IMR-90 (cell line): ENCODE measurements at regions not wholly inside any gene's neighbourhood (a gene's known extent, or its start where the extent isn't known, plus 50 kb on each side); places are given as distances from the start of the nearest gene placed in this dataset.
A peak's percentile ranks its signal among the peaks of the same experiment; 100 is the strongest.

ENCODE experiments used
- ATAC-seq: fragments of 200-7000 bp; cut with Tn5 transposase; 2 replicates; pipeline ENCODE4 v1.9.1; 2020; ENCODE audit warnings: low read depth, mild to moderate bottlenecking, moderate library complexity
- BruUV-seq: library from RNA; stranded (reverse); fragments of 400-500 nt; replicated peaks from 2 replicates; lab custom pipeline; 2021; lab: Mats Ljungman, UMichigan
- CTCF ChIA-PET: fragments of 300-600 bp; formaldehyde crosslinking; extraction: SDS; loops from one replicate; lab custom pipeline; 2021; ENCODE audit warnings: antibody characterized with exemption; lab: Yijun Ruan, JAX
- POLR2A ChIA-PET: fragments of 300-600 bp; sonication (Branson Sonifier 250); formaldehyde crosslinking; loops from one replicate; lab custom pipeline; 2022; ENCODE audit warnings: antibody characterized with exemption; ENCODE audit not compliant: unreplicated experiment; lab: Charles Lee
- DNase-seq: peaks from one replicate; pipeline ENCODE4 v3.0.0; 2013
- H2AFZ ChIP-seq: replicated peaks from 2 replicates; pipeline ENCODE3; 2013; ENCODE audit warnings: low read length, mild to moderate bottlenecking; ENCODE audit not compliant: poor library complexity
- H2AK5ac ChIP-seq: 2 replicates; pipeline ENCODE4 v1.6.1; 2013; ENCODE audit warnings: low read depth, low read length, inconsistent platforms
- H2AK9ac ChIP-seq: replicated peaks from 2 replicates; pipeline ENCODE3; 2013; ENCODE audit warnings: mild to moderate bottlenecking, low read depth, low read length, moderate library complexity; ENCODE audit not compliant: poor library complexity
- H2BK120ac ChIP-seq: 2 replicates; pipeline ENCODE4 v1.6.1; 2013; ENCODE audit warnings: low read depth, low read length, inconsistent platforms
- H2BK15ac ChIP-seq: 3 replicates; pipeline ENCODE4 v1.6.1; 2013; ENCODE audit warnings: low read depth, low read length, inconsistent platforms
- H2BK20ac ChIP-seq: 2 replicates; pipeline ENCODE4 v1.6.1; 2013; ENCODE audit warnings: low read depth, mild to moderate bottlenecking, inconsistent platforms, low read length, moderate library complexity
- H2BK5ac ChIP-seq: 2 replicates; pipeline ENCODE4 v1.6.1; 2013; ENCODE audit warnings: mild to moderate bottlenecking, low read depth, low read length, inconsistent platforms; ENCODE audit not compliant: poor library complexity, severe bottlenecking
- H3K14ac ChIP-seq: replicated peaks from 2 replicates; pipeline ENCODE4 v1.6.1; 2013; ENCODE audit warnings: low read depth, low read length, inconsistent platforms
- H3K18ac ChIP-seq: 2 replicates; pipeline ENCODE4 v1.6.1; 2013; ENCODE audit warnings: low read depth, low read length, control low read depth
- H3K23ac ChIP-seq: 2 replicates; pipeline ENCODE4 v1.6.1; 2013; ENCODE audit warnings: low read depth, low read length, inconsistent platforms
- H3K27ac ChIP-seq: 2 replicates; pipeline ENCODE4 v1.5.1; 2013; ENCODE audit warnings: mild to moderate bottlenecking, control low read depth, low read length; ENCODE audit not compliant: insufficient read depth
- H3K27me3 ChIP-seq: 2 replicates; pipeline ENCODE4 v1.6.1; 2013; ENCODE audit warnings: low read length; ENCODE audit not compliant: control insufficient read depth, insufficient read depth
- H3K36me3 ChIP-seq: 2 replicates; pipeline ENCODE4 v1.6.1; 2013; ENCODE audit warnings: low read length, mixed read lengths; ENCODE audit not compliant: control insufficient read depth, insufficient read depth
- H3K4ac ChIP-seq: 2 replicates; pipeline ENCODE4 v1.6.1; 2013; ENCODE audit warnings: low read depth, low read length, inconsistent platforms
- H3K4me1 ChIP-seq: 2 replicates; pipeline ENCODE4 v1.6.1; 2013; ENCODE audit warnings: low read length, mixed read lengths; ENCODE audit not compliant: control insufficient read depth, insufficient read depth
- H3K4me2 ChIP-seq: 2 replicates; pipeline ENCODE4 v1.6.1; 2013; ENCODE audit warnings: low read depth, mild to moderate bottlenecking, control low read depth, low read length, moderate library complexity
- H3K4me3 ChIP-seq: 2 replicates; pipeline ENCODE4 v1.5.1; 2013; ENCODE audit warnings: low read depth, mild to moderate bottlenecking, control low read depth, low read length, moderate library complexity; ENCODE audit not compliant: insufficient read depth
- H3K56ac ChIP-seq: 2 replicates; pipeline ENCODE4 v1.6.1; 2013; ENCODE audit warnings: low read length, inconsistent platforms; ENCODE audit not compliant: insufficient read depth; ENCODE audit errors: extremely low read depth
- H3K79me1 ChIP-seq, 2 experiments: 2 replicates each; pipeline ENCODE4 v1.6.1; 2013; ENCODE audit warnings: low read length in 2 of 2, inconsistent platforms in 1 of 2, low read depth in 1 of 2
- H3K9ac ChIP-seq: 2 replicates; pipeline ENCODE4 v1.6.1; 2013; ENCODE audit warnings: low read depth, low read length, control low read depth
- H3K9me1 ChIP-seq: 2 replicates; pipeline ENCODE4 v1.6.1; 2013; ENCODE audit warnings: low read length, inconsistent platforms; ENCODE audit not compliant: insufficient read depth
- H3K9me3 ChIP-seq: 2 replicates; pipeline ENCODE4 v1.6.1; 2013; ENCODE audit warnings: low read length; ENCODE audit not compliant: control insufficient read depth, insufficient read depth
- H4K20me1 ChIP-seq: 2 replicates; pipeline ENCODE4 v1.6.1; 2013; ENCODE audit warnings: low read length, inconsistent platforms; ENCODE audit not compliant: insufficient read depth
- H4K5ac ChIP-seq: 2 replicates; pipeline ENCODE4 v1.6.1; 2013; ENCODE audit warnings: mild to moderate bottlenecking, low read depth, low read length, control low read depth
- H4K8ac ChIP-seq, 2 experiments: 2 replicates each; pipeline ENCODE4 v1.6.1; 2013; ENCODE audit warnings: low read depth in 2 of 2, low read length in 2 of 2, control low read depth in 1 of 2, inconsistent platforms in 1 of 2
- H4K91ac ChIP-seq: 2 replicates; pipeline ENCODE4 v1.6.1; 2013; ENCODE audit warnings: low read depth, low read length, inconsistent platforms; ENCODE audit not compliant: insufficient read depth
- BHLHE40 ChIP-seq: fragments of 150-350 bp; IDR thresholded peaks from 2 replicates; pipeline ENCODE4 v1.6.1; 2016; ENCODE audit warnings: mild to moderate bottlenecking, low read depth, low read length
- CEBPB ChIP-seq: IDR thresholded peaks from 2 replicates; pipeline ENCODE4 v1.6.1; 2012; ENCODE audit warnings: low read depth, low read length, improper control_type of control experiment
- WGBS, 2 experiments: methylation state at CpG; one replicate each; pipeline versions ENCODE4 v1.1.5 to v1.1.7; 2013; ENCODE audit warnings: missing lambda C conversion rate in 2 of 2; ENCODE audit not compliant: insufficient read length in 1 of 2; ENCODE audit errors: extremely low coverage in 2 of 2; 5-methylcytosine and 5-hydroxymethylcytosine counted together
- dilution Hi-C: fragments of 300-500 bp; cut with HindIII; formaldehyde crosslinking; loops from one replicate; pipeline ENCODE4 v1.14.3; 2018; ENCODE audit warnings: low sequenced_read_pairs; ENCODE audit not compliant: unreplicated experiment
- in situ Hi-C: fragments of 300-500 bp; cut with MboI; formaldehyde crosslinking; loops from 3 replicates; pipeline ENCODE4 v1.14.3; 2019; ENCODE audit warnings: low sequenced_read_pairs, inconsistent platforms, mixed read lengths
- intact Hi-C: fragments of 100-400 bp; cut with micrococcal nuclease; formaldehyde crosslinking; loops from 2 replicates; pipeline ENCODE4 v1.10.0; 2022

GRCh38 chr2:223654384-223654915, 52.3 kb upstream of the SCG2 start:
- ATAC-seq: peak; percentile 53; the same call in 1 of the 2 replicates
- CTCF ChIA-PET: interaction anchor here (0.6 kb wide), 1 partner anchor 9 kb away, joined by 3 read pairs; no protein-coding TSS in a partner anchor

More at GRCh38 chr2:223654384-223654915, 52.3 kb upstream of the SCG2 start:
- H3K4me2 ChIP-seq: no peak overlapping the region
- DNase-seq: peak; percentile 77
- POLR2A ChIA-PET: no interaction called here
- no peak overlapping the region for H2BK15ac ChIP-seq
- H2BK5ac ChIP-seq: no peak overlapping the region
- H3K56ac ChIP-seq: peak overlapping the region; percentile 14; the same call in 1 of the 2 replicates
- no peak overlapping the region for H2BK20ac ChIP-seq
- dilution Hi-C loops: no loop called here
- no peaks in the 10 kb centered on the region for H3K27me3 ChIP-seq
- no peaks in the 10 kb centered on the region for H4K20me1 ChIP-seq
- TF ChIP-seq CEBPB (peak; percentile 61), BHLHE40 (no peak)
- peaks cover 2% of the 10 kb centered on the region; the same call in 1 of the 2 replicates for H3K4me1 ChIP-seq
- H3K23ac ChIP-seq: no peak overlapping the region
- H3K4ac ChIP-seq: no peak overlapping the region
- H3K9me1 ChIP-seq: no peaks in the 10 kb centered on the region
- no peak overlapping the region; a peak in 1 of 4 replicates for H4K8ac ChIP-seq
- no peak overlapping the region for H2AFZ ChIP-seq
- H2AK5ac ChIP-seq: no peak overlapping the region
- H4K5ac ChIP-seq: no peak overlapping the region
- no CpG with 5 or more reads among the region's 6 CpGs for WGBS, 2 experiments
- no peak overlapping the region for H3K18ac ChIP-seq
- no TSS peak for BruUV-seq
- intact Hi-C loops: no loop called here
- H3K4me3 ChIP-seq: no peak overlapping the region
- H3K14ac ChIP-seq: 0 out of 2 replicates have a peak overlapping the region, but pooled peaks have one; percentile 8
- in situ Hi-C loops: no loop called here
- peak overlapping the region; percentile 21; the same call in 1 of the 2 replicates for H2BK120ac ChIP-seq
- no peaks in the 10 kb centered on the region for H3K79me1 ChIP-seq
- no peak overlapping the region for H4K91ac ChIP-seq
- no peak overlapping the region for H3K9ac ChIP-seq
- H3K9me3 ChIP-seq: no peaks in the 10 kb centered on the region
- H3K27ac ChIP-seq: no peak overlapping the region
- no peaks in the 10 kb centered on the region for H3K36me3 ChIP-seq
- peak overlapping the region; percentile 37 for H2AK9ac ChIP-seq
